Immature natural killer cell (primary cell): ENCODE measurements at regions not wholly inside any gene's neighbourhood (a gene's known extent, or its start where the extent isn't known, plus 50 kb on each side); places are given as distances from the start of the nearest gene placed in this dataset.
"Not testable (repeated sequence)": the region's sequence is repeated elsewhere in the genome, so short reads cannot be mapped to it uniquely, and the experiment has no call there.

ENCODE experiments used
- DNase-seq, 3 donors: peaks; one replicate each; pipeline ENCODE4 v3.0.0; 2022; ENCODE audit warnings: mixed read lengths in 1 of 3
- H3K27ac Mint-ChIP-seq, 6 donors: one replicate each; pipeline ENCODE4 v1.8.0; 2020; ENCODE audit warnings: mixed read lengths in 6 of 6, mild to moderate bottlenecking in 5 of 6, inconsistent platforms in 4 of 6, moderate library complexity in 3 of 6
- H3K27me3 Mint-ChIP-seq, 3 donors: one replicate each; pipeline ENCODE4 v1.8.0; 2020 to 2021; ENCODE audit warnings: low read depth in 3 of 3, mild to moderate bottlenecking in 3 of 3, mixed read lengths in 3 of 3, moderate library complexity in 3 of 3, inconsistent platforms in 1 of 3
- H3K36me3 Mint-ChIP-seq, 3 donors: one replicate each; pipeline ENCODE4 v1.8.0; 2020; ENCODE audit warnings: mixed read lengths in 3 of 3, inconsistent platforms in 2 of 3, mild to moderate bottlenecking in 2 of 3
- H3K4me1 Mint-ChIP-seq, 2 donors: one replicate each; pipeline ENCODE4 v1.8.0; 2020; ENCODE audit warnings: inconsistent platforms in 2 of 2, mild to moderate bottlenecking in 2 of 2, mixed read lengths in 2 of 2, moderate library complexity in 1 of 2
- H3K4me3 Mint-ChIP-seq, 5 donors: one replicate each; pipeline ENCODE4 v1.8.0; 2020; ENCODE audit warnings: mild to moderate bottlenecking in 5 of 5, mixed read lengths in 5 of 5, inconsistent platforms in 3 of 5, moderate library complexity in 3 of 5
- H3K9me3 Mint-ChIP-seq, 6 donors: one replicate each; pipeline ENCODE4 v1.8.0; 2020; ENCODE audit warnings: mild to moderate bottlenecking in 6 of 6, mixed read lengths in 6 of 6, inconsistent platforms in 4 of 6, moderate library complexity in 3 of 6

- Mint-ChIP-seq H3K9me3 (peaks cover 0 to 13% (median 3%) of the 10 kb centered on the region in 6 donors), H3K4me3 (no peak overlapping the region), H3K4me1 (no peaks in the 10 kb centered on the region), H3K36me3 (no peaks in the 10 kb centered on the region), H3K27me3 (no peaks in the 10 kb centered on the region), H3K27ac (no peak overlapping the region)
- no peak for DNase-seq
Measured at GRCh38 chr11:81237139-81237538, 1496.5 kb downstream of the FAM181B start.

GRCh38 chr11:81227409-81227808 is 1506.3 kb downstream of the FAM181B start:
- H3K4me3 Mint-ChIP-seq, H3K27ac Mint-ChIP-seq, H3K4me1 Mint-ChIP-seq, H3K27me3 Mint-ChIP-seq, H3K36me3 Mint-ChIP-seq, DNase-seq: not testable (repeated sequence)
- peaks cover 0 to 35% (median 12%) of the 10 kb centered on the region in 6 donors for H3K9me3 Mint-ChIP-seq

GRCh38 chr11:81224396-81224795 is 1509.3 kb downstream of the FAM181B start:
- H3K9me3 Mint-ChIP-seq = peaks cover 3 to 30% (median 17%) of the 10 kb centered on the region in 6 donors
- DNase-seq = no peak
- H3K4me3 Mint-ChIP-seq = no peak overlapping the region
- H3K4me1 Mint-ChIP-seq = no peaks in the 10 kb centered on the region
- peaks cover 0 to 3% (median 0%) of the 10 kb centered on the region in 3 donors for H3K27me3 Mint-ChIP-seq
- H3K27ac Mint-ChIP-seq = no peak overlapping the region
- H3K36me3 Mint-ChIP-seq = no peaks in the 10 kb centered on the region

- no peak overlapping the region for H3K27ac Mint-ChIP-seq
- no peaks in the 10 kb centered on the region for H3K36me3 Mint-ChIP-seq
- DNase-seq = no peak
- no peak overlapping the region for H3K4me3 Mint-ChIP-seq
- no peaks in the 10 kb centered on the region for H3K27me3 Mint-ChIP-seq
- H3K4me1 Mint-ChIP-seq = no peaks in the 10 kb centered on the region
- peaks cover 3 to 29% (median 18%) of the 10 kb centered on the region in 6 donors for H3K9me3 Mint-ChIP-seq
Measured at GRCh38 chr11:81222491-81222890, 1511.2 kb downstream of the FAM181B start.

GRCh38 chr11:81220146-81220895 is 1513.3 kb downstream of the FAM181B start:
- no peak overlapping the region for H3K4me3 Mint-ChIP-seq
- no peaks in the 10 kb centered on the region for H3K27me3 Mint-ChIP-seq
- no peaks in the 10 kb centered on the region for H3K36me3 Mint-ChIP-seq
- H3K4me1 Mint-ChIP-seq = no peaks in the 10 kb centered on the region
- no peak for DNase-seq
- peaks cover 3 to 24% (median 16%) of the 10 kb centered on the region in 6 donors for H3K9me3 Mint-ChIP-seq
- H3K27ac Mint-ChIP-seq = no peak overlapping the region

- DNase-seq = no peak
- no peak overlapping the region for H3K4me3 Mint-ChIP-seq
- H3K36me3 Mint-ChIP-seq = no peaks in the 10 kb centered on the region
- H3K27me3 Mint-ChIP-seq = no peaks in the 10 kb centered on the region
- H3K9me3 Mint-ChIP-seq = peaks cover 6 to 26% (median 17%) of the 10 kb centered on the region in 6 donors
- H3K4me1 Mint-ChIP-seq = no peaks in the 10 kb centered on the region
- no peak overlapping the region for H3K27ac Mint-ChIP-seq
Measured at GRCh38 chr11:81219661-81220060, 1514.0 kb downstream of the FAM181B start.

- H3K27ac Mint-ChIP-seq = no peak overlapping the region
- H3K27me3 Mint-ChIP-seq = peaks cover 0 to 3% (median 0%) of the 10 kb centered on the region in 3 donors
- DNase-seq = no peak
- H3K4me3 Mint-ChIP-seq = no peak overlapping the region
- peaks cover 10 to 32% (median 20%) of the 10 kb centered on the region in 6 donors for H3K9me3 Mint-ChIP-seq
- no peaks in the 10 kb centered on the region for H3K4me1 Mint-ChIP-seq
- H3K36me3 Mint-ChIP-seq = no peaks in the 10 kb centered on the region
Measured at GRCh38 chr11:81218440-81218839, 1515.2 kb downstream of the FAM181B start.

- no peaks in the 10 kb centered on the region for H3K36me3 Mint-ChIP-seq
- H3K4me1 Mint-ChIP-seq = no peaks in the 10 kb centered on the region
- no peak for DNase-seq
- peaks cover 0 to 3% (median 0%) of the 10 kb centered on the region in 3 donors for H3K27me3 Mint-ChIP-seq
- peaks cover 6 to 71% (median 26%) of the 10 kb centered on the region in 6 donors for H3K9me3 Mint-ChIP-seq
- no peak overlapping the region for H3K27ac Mint-ChIP-seq
- no peak overlapping the region for H3K4me3 Mint-ChIP-seq
Measured at GRCh38 chr11:81211050-81211449, 1522.6 kb downstream of the FAM181B start.

- peaks cover 6 to 59% (median 21%) of the 10 kb centered on the region in 6 donors for H3K9me3 Mint-ChIP-seq
- no peaks in the 10 kb centered on the region for H3K4me1 Mint-ChIP-seq
Measured at GRCh38 chr11:81207421-81208054, 1526.1 kb downstream of the FAM181B start.

GRCh38 chr11:81203876-81204275 is 1529.8 kb downstream of the FAM181B start:
- Mint-ChIP-seq H3K27me3 (no peaks in the 10 kb centered on the region), H3K36me3 (no peaks in the 10 kb centered on the region), H3K27ac (no peak overlapping the region), H3K9me3 (peaks cover 4 to 54% (median 21%) of the 10 kb centered on the region in 6 donors), H3K4me1 (no peaks in the 10 kb centered on the region), H3K4me3 (no peak overlapping the region)
- no peak for DNase-seq

More at GRCh38 chr11:81207421-81208054, 1526.1 kb downstream of the FAM181B start:
- H3K36me3 Mint-ChIP-seq = no peaks in the 10 kb centered on the region
- DNase-seq = no peak
- H3K27ac Mint-ChIP-seq = no peak overlapping the region
- H3K4me3 Mint-ChIP-seq = no peak overlapping the region
- H3K27me3 Mint-ChIP-seq = no peaks in the 10 kb centered on the region

GRCh38 chr11:81197396-81197795 is 1536.3 kb downstream of the FAM181B start:
- no peaks in the 10 kb centered on the region for H3K4me1 Mint-ChIP-seq

GRCh38 chr11:81192516-81192915 is 1541.1 kb downstream of the FAM181B start:
- Mint-ChIP-seq H3K9me3 (peaks cover 7 to 60% (median 21%) of the 10 kb centered on the region in 6 donors), H3K36me3 (no peaks in the 10 kb centered on the region), H3K4me1 (no peaks in the 10 kb centered on the region), H3K4me3 (no peak overlapping the region), H3K27me3 (peaks cover 0 to 1% (median 0%) of the 10 kb centered on the region in 3 donors), H3K27ac (no peak overlapping the region)
- DNase-seq = no peak

More at GRCh38 chr11:81197396-81197795, 1536.3 kb downstream of the FAM181B start:
- Mint-ChIP-seq H3K36me3 (no peaks in the 10 kb centered on the region), H3K4me3 (no peak overlapping the region), H3K27ac (no peak overlapping the region), H3K9me3 (peaks cover 11 to 71% (median 32%) of the 10 kb centered on the region in 6 donors), H3K27me3 (peaks cover 0 to 1% (median 0%) of the 10 kb centered on the region in 3 donors)
- no peak for DNase-seq

- peaks cover 0 to 4% (median 3%) of the 10 kb centered on the region in 3 donors for H3K36me3 Mint-ChIP-seq
- no peak for DNase-seq
- H3K27me3 Mint-ChIP-seq = no peaks in the 10 kb centered on the region
- no peak overlapping the region for H3K4me3 Mint-ChIP-seq
- no peak overlapping the region for H3K27ac Mint-ChIP-seq
- no peaks in the 10 kb centered on the region for H3K4me1 Mint-ChIP-seq
- peaks cover 4 to 55% (median 21%) of the 10 kb centered on the region in 6 donors for H3K9me3 Mint-ChIP-seq
Measured at GRCh38 chr11:81190546-81190945, 1543.1 kb downstream of the FAM181B start.

GRCh38 chr11:81187033-81187432 is 1546.6 kb downstream of the FAM181B start:
- H3K4me1 Mint-ChIP-seq, H3K27me3 Mint-ChIP-seq, H3K4me3 Mint-ChIP-seq, H3K27ac Mint-ChIP-seq, DNase-seq, H3K36me3 Mint-ChIP-seq: not testable (repeated sequence)
- peaks cover 5 to 63% (median 25%) of the 10 kb centered on the region in 6 donors for H3K9me3 Mint-ChIP-seq
